Adrenal gland (tissue), 5 donors: ENCODE measurements at regions not wholly inside any gene's neighbourhood (a gene's known extent, or its start where the extent isn't known, plus 50 kb on each side); places are given as distances from the start of the nearest gene placed in this dataset.

Source experiments
- CTCF ChIP-seq, 6 experiments: fragments of 450-650 bp in 4 of 6; fragments of 200-600 bp in 2 of 6; sonication (generic) in 1 of 6; IDR thresholded peaks; 1 replicate in 5 of 6; 2 replicates in 1 of 6; pipeline versions ENCODE4 v1.5.1 to v1.8.0; 2016 to 2021; ENCODE audit warnings: antibody characterized with exemption in 6 of 6, mild to moderate bottlenecking in 2 of 6, moderate library complexity in 1 of 6
- POLR2A ChIP-seq, 2 donors: fragments of 450-650 bp; IDR thresholded peaks; one replicate each; pipeline ENCODE4 v1.6.1; 2017; ENCODE audit warnings: antibody characterized with exemption in 2 of 2, mild to moderate bottlenecking in 2 of 2, moderate library complexity in 1 of 2
- donor health status: DM: no; HTN: no; CAD: no.

- TF ChIP-seq CTCF (IDR thresholded peaks at IDR 0.05) = no peak
- no peak for TF ChIP-seq POLR2A (IDR thresholded peaks at IDR 0.05)
Observed at GRCh38 chrX:125622899-125623298, 303.2 kb downstream of the TEX13C start.
